ENCODE measurements at regions not wholly inside any gene's neighbourhood (a gene's known extent, or its start where the extent isn't known, plus 50 kb on each side); places are given as distances from the start of the nearest gene placed in this dataset.

GRCh38 chr10:78871796-78872195 is 197.0 kb upstream of the ZMIZ1 start:
- TF ChIP-seq USF2 (IDR thresholded peaks at IDR 0.05; ENCODE audit: borderline replicate concordance, low read depth, low read length) = no peak
- no peak for TF ChIP-seq CTCF (IDR thresholded peaks at IDR 0.05)
- TF ChIP-seq EZH2phosphoT487 (IDR thresholded peaks at IDR 0.05; ENCODE audit: borderline replicate concordance, low read depth) = no peak
- TF ChIP-seq GABPA (IDR thresholded peaks at IDR 0.05; ENCODE audit: low read depth) = no peak
- no peak for TF ChIP-seq RAD21 (IDR thresholded peaks at IDR 0.05; ENCODE audit: low read length)
- no peak for TF ChIP-seq GATA2 (CRISPR knock-in tag; IDR thresholded peaks at IDR 0.05)
- no peak for TF ChIP-seq ZBTB33 (IDR thresholded peaks at IDR 0.05; ENCODE audit: borderline replicate concordance, low read depth)
- TF ChIP-seq MXI1 (IDR thresholded peaks at IDR 0.05; ENCODE audit: low read depth, low read length) = no peak
- no peak for TF ChIP-seq TAF1 (IDR thresholded peaks at IDR 0.05; ENCODE audit: borderline replicate concordance, low read depth, low read length)
- no peak for TF ChIP-seq YY1 (IDR thresholded peaks at IDR 0.05; ENCODE audit: low read depth)
- TF ChIP-seq POLR2AphosphoS5 (IDR thresholded peaks at IDR 0.05; ENCODE audit: low read depth, low read length) = no peak
- TF ChIP-seq FOXJ3 (CRISPR knock-in tag; IDR thresholded peaks at IDR 0.05) = no peak
